GM04503 (cell line): ENCODE measurements at regions not wholly inside any gene's neighbourhood (a gene's known extent, or its start where the extent isn't known, plus 50 kb on each side); places are given as distances from the start of the nearest gene placed in this dataset.

ENCODE experiments used
- DNase-seq: peaks from one replicate; pipeline ENCODE4 v3.0.0-alpha.2; 2012; ENCODE audit warnings: low read depth

DNA sequence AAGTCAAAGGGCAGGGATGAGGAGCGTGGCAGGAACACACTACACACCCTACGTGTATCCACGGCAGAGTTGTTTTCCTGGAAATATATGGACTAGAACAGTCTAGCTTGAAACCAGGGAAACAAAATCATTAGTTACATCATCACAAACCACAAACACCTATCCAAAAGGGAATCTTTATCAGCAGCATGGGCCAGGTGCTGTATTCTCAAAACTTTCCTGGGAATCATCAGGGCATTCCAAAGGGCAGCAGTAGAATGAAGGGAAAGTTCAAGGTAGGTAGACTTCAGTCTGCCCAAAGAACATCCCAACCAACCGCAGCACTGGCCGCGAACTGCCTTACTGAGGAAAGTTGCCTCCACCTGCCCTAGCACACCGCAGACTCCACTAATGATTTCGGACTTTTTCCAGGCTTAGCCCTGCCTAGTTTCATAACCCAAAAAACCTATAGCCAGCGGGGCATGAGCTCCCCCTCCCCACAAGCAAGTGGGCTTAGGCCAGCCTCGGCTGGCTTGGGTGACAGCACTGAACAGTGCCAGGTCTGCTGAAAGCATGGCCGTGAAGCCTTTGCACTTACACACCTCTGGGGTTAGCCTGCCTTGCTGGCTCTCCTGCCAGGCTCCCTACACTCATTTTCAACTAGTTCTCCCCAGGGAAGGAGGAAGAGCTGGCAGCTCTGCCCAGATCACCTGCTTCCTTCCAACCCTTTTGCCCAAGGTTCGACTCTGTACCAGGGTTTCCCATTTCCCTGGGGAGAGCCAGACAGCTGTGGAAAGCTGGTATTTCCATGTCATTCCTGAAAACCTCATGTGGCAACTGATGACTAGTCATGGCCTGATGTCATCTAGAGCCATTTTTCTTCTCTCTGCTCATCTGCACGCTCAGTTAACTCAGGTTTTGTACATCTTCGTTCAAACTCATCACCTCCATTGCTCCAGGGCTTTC, 77.3 kb upstream of the UBAC2 start:
- peak; percentile 42 for DNase-seq

- DNase-seq = no peak
Measured at GRCh38 chr13:99124046-99124400, 76.6 kb upstream of the UBAC2 start.

GRCh38 chr13:99124794-99125316, 75.8 kb upstream of the UBAC2 start:
- peak; percentile 27 for DNase-seq

GRCh38 chr13:99125326-99125915, 75.2 kb upstream of the UBAC2 start:
- DNase-seq = no peak

- no peak for DNase-seq
Measured at GRCh38 chr13:99126821-99127220, 73.8 kb upstream of the UBAC2 start.

- DNase-seq = no peak
Measured at GRCh38 chr13:99129050-99129449, 71.6 kb upstream of the UBAC2 start.

DNA sequence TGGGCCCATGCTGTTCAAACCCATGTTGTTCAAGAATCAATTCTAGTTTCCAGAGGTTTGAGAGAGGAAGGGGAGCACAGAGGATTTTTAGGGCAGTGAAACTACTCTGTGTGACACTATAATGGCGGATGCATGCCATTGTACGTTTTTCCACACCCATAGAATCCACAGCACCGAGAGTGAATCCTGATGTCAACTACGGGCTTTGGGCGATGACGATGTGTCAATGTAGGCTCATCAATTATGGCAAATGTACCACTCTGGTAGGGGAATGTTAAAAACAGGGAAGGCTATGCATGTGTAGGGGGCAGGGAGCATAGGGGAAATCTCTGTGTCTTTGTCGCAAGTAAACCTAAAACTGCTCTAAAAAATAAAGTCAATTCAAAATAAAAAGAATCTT, 70.7 kb upstream of the UBAC2 start:
- no peak for DNase-seq

- DNase-seq = no peak
Measured at GRCh38 chr13:99131410-99131809, 69.2 kb upstream of the UBAC2 start.

DNA sequence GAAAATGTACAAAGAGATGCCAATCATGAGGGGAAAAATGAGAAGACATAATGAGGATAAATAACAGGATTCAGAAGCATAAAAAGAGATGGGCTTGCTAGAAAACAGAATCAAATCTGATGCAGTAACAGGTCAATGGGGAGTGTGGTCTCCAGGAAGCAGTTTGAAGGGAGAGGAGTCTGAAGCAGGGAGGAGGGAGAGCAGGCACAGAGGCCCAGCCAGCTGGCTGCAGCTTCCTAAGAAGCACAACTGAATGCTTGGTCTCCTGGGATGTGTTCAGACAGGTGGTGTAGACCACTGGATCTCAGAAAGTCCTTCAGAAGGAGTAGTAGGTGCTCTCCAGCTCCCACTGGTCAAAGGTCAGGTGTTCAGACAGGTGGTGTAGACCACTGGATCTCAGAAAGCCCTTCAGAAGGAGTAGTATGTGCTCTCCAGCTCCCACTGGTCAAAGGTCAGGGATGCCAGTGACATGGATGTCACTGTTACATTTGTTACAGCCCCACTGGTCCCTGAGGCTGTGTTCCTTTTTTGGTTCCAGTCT, 68.3 kb upstream of the UBAC2 start:
- DNase-seq = no peak

DNA sequence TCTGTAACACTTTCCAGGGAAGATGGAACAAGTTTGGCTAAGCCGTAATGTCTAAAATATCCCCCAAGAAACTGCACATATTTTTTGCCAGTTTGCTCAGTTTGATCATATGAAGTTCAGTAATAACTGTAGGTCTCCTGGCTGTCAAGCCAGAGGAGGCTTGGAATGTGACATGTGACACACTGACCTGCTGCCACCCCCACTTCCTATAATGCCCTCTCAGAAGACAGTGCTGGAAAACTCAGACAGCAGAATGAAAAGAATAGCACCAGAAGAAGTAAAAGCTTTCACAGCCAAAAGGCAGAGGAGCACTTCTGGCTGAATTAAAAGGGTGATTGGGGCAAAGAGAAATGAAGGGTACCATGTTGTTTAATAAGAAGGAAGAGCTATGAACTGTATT, 67.4 kb upstream of the UBAC2 start:
- no peak for DNase-seq

- DNase-seq = no peak
Measured at GRCh38 chr13:99133848-99134247, 66.8 kb upstream of the UBAC2 start.

DNA sequence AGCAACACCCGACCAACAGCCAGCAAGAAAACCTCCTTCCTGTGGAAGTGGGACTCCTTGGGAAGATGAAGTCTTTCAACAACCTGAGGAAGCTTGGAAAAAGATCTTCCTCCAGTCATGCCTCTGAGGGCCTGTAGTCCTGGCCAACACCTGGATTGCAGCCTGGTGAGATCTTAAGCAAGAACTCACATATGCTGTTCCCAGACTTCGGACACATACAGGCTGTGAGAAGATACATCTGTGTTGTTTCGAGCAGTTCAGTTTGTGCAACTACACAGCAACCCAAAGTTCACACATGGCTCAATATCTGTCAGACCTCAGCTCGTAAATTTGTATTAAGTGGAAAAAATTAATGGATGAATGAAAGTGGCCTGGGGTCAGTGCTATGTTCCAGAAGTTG, 65.1 kb upstream of the UBAC2 start:
- DNase-seq = no peak

DNA sequence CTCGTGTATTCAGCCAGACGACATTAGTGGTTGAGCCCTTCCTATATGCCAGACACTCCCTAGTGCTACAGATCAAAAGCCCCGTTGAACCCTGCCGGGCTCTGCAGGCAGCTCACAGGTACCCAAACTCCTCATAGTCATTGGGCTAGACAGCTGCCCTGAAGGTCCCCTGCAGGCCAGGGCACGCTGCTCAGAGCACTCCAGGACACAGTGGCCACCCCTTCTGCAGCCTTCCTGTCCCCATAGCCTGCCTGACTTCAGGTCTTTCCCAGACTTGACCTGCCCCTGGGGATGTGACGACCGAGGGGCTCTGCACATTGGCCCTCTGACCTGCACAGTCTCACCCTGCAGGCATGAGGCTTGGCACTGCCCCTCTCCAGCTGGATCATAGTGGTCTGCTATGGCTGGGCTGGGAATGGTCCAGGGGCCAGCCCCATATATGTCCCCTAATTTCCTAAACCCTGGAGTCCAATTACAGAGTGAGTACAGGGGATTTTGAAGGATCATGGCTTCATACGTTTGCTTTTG, 64.2 kb upstream of the UBAC2 start:
- DNase-seq = no peak

DNA sequence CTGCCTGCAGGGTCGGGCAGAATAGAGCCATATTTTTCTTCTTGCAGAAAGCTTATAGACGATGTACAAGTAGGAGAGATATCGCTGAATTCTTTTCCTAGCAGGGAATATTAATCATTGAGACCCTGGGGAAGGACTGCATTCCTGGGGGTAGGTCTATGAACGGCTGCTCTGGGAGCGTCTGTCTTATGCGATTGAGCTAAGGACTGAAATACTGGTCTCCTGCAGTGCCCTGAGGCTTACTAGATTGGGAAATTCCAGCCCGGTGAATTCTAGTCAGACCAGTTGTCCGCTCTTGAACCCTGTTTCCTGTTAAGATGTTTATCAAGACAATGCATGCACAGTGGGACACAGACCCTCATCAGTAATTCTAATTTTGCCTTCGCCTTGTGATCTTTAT, 59.8 kb upstream of the UBAC2 start:
- DNase-seq = no peak

GRCh38 chr13:99143904-99144303, 56.8 kb upstream of the UBAC2 start:
- no peak for DNase-seq

DNA sequence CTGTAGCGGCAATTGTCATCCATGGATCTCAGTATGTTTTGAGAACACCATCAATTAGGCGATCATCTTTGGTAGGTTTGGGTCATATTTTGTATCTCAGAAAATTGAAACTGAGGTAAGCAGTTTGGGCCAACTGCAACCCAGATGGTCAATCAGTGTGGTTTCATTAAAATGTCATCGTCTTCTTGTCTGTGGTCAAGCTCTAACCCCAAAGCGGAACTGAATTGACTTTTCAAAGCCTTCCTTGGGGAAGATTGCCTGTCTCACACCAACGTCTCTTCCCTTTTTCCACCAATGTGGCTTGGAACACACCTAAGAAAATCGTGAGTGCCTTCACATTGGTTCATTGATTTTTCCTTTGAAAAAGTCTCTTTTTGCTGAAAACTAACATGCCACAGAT, 56.3 kb upstream of the UBAC2 start:
- no peak for DNase-seq

GRCh38 chr13:99145461-99145860, 55.2 kb upstream of the UBAC2 start:
- no peak for DNase-seq

GRCh38 chr13:99150575-99151361, 49.9 kb upstream of the UBAC2 start:
- DNase-seq = peak; percentile 78
